ENCODE measurements at regions not wholly inside any gene's neighbourhood (a gene's known extent, or its start where the extent isn't known, plus 50 kb on each side); places are given as distances from the start of the nearest gene placed in this dataset.

- no peak for TF ChIP-seq IRX3 (CRISPR knock-in tag; IDR thresholded peaks at IDR 0.05; ENCODE audit: borderline replicate concordance, low read depth)
- no peak for TF ChIP-seq TBL1XR1 (IDR thresholded peaks at IDR 0.05; ENCODE audit: borderline replicate concordance, low read length, partially characterized antibody)
Observed at GRCh38 chr13:46951516-46951915, 54.7 kb upstream of the HTR2A start (continued).

- H2AFZ ChIP-seq (ENCODE audit: low read length): no peak overlapping the region
Observed at GRCh38 chr13:46949211-46949610, 52.4 kb upstream of the HTR2A start.

More at GRCh38 chr13:46949211-46949610, 52.4 kb upstream of the HTR2A start:
- no peaks in the 10 kb centered on the region for H3K4me1 ChIP-seq (ENCODE audit: insufficient read depth, low read length)
- in situ Hi-C loops (cut with HindIII; ENCODE audit: extremely low pct_ligation_motif_present, low pct_unique_long_range_greater_than_20kb) (no loop called here), intact Hi-C loops (cut with micrococcal nuclease; ENCODE audit: unreplicated experiment) (no loop called here)
- no peaks in the 10 kb centered on the region for H4K20me1 ChIP-seq (ENCODE audit: insufficient read depth, low read length)
- no peak overlapping the region for H3K4me3 ChIP-seq (replicated peaks in 1 of 3; ENCODE audit: insufficient read depth in 1 of 3, low read depth in 2 of 3, low read length in 3 of 3)
- no TSS peak for BruUV-seq (replicated peaks)
- TF ChIP-seq PCBP1 (IDR thresholded peaks at IDR 0.05; ENCODE audit: borderline replicate concordance, low read depth, low read length): no peak
- no peak for TF ChIP-seq ATF7 (IDR thresholded peaks at IDR 0.05)
- TF ChIP-seq ATF7 (CRISPR knock-in tag; IDR thresholded peaks at IDR 0.05): no peak
- TF ChIP-seq FUBP1 (CRISPR knock-in tag; IDR thresholded peaks at IDR 0.05; ENCODE audit: borderline replicate concordance): no peak
- TF ChIP-seq ZNF468 (CRISPR knock-in tag; IDR thresholded peaks at IDR 0.05): no peak
- POLR2A ChIA-PET: no interaction called here
- no peaks in the 10 kb centered on the region for H3K79me2 ChIP-seq (ENCODE audit: insufficient read depth, low read length)
- no peak overlapping the region for H3K27ac ChIP-seq (ENCODE audit: extremely low read length, insufficient read depth, low read length)
- no peak overlapping the region for H3K9ac ChIP-seq (ENCODE audit: insufficient read depth, low read depth, low read length)
- H3K36me3 ChIP-seq (replicated peaks in 1 of 2; ENCODE audit: control insufficient read depth in 1 of 2, insufficient read depth in 2 of 2, low read length in 2 of 2): no peaks in the 10 kb centered on the region
- H3K4me2 ChIP-seq (ENCODE audit: low read depth, low read length): no peak overlapping the region
- FAIRE-seq: no peak
- no peak for ATAC-seq
- WGBS (ENCODE audit: low lambda C conversion rate): 3% methylated on average over 3 of the region's 3 CpGs
- no peaks in the 10 kb centered on the region; the same call in 1 of the 2 replicates for H3K9me3 ChIP-seq (ENCODE audit: low read length)
- no peak for DNase-seq (ENCODE audit: low spot score)
- CTCF ChIA-PET (ENCODE audit: low intra/inter-chr PET ratio, low total read pairs): no interaction called here
- H3K27me3 ChIP-seq (ENCODE audit: control insufficient read depth in 1 of 2, insufficient read depth in 2 of 2, low read length in 2 of 2): no peaks in the 10 kb centered on the region

Measured in HepG2 (cell line).